NCI-H226 (cell line): ENCODE measurements at regions not wholly inside any gene's neighbourhood (a gene's known extent, or its start where the extent isn't known, plus 50 kb on each side); places are given as distances from the start of the nearest gene placed in this dataset.

Source experiments
- DNase-seq: peaks from one replicate; pipeline ENCODE4 v3.0.0-alpha.2; 2015

DNA sequence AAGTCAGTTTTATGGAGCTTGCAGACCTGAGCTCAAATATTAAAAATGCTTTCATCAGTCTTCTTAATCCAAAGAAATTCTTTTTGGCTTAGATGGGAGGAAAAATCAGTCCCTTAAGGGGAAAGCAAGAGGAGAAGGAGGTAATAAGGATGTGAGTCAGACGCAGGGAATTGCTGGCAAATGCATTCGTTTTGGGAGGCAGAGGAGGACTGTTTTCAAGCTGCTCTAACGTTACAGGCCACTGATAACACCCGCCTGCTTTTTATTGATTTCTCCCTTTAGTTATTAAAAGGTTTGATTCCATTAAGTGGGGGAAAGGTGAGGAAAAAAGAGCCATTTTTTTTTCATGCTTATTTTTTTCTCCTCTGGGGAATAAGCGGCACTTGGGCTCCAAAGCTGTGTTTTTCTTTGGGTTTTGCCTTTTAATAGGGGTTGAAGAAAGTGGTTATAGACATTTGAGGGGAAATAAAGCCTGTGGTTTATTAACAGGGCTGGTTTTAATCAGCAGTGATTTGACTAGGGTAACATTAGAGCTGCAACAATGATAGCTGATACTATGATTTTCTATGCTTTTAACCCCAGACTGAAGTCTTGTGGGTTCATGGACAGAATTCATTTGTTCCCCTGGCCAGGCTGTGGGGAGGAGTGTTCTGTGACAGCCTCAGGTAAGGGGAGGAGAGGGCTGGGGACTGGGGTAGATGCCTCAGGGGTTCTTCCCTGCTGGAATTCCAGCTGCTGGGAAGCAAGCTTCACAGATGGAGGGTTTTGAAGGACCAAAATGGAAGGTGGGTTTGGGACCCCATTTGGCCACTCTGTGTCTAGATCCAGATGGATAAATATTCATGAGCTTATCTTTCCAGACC, 225.2 kb downstream of the GAS1 start:
- DNase-seq = peak; percentile 95

DNA sequence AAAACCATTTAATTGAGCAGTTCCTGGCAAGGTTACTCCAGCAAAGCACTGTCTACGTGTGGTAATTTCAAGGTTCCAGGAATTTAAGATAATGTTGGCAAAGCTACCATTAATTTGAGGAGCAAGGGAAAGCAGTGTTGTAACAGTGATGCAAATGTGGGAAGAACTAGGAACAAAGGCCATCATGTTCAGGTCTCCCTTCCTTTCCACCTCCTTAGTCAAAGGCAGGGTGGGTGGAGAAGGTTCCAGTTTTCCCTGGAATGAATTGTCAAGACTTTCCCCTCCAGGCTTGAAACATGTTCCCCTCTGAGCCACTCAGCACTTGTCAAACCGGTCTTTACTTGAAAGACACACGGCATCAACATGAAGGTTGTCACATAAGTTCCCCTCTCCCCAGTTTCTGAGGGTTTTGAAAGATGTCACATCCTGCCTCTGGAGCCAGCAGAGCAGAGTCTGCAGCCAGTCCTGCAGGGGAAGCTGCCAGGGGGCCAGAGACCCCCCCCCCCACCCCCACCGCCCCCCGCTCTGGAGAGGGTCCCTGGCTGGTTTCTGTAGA, 226.0 kb downstream of the GAS1 start:
- DNase-seq = peak; percentile 41

DNA sequence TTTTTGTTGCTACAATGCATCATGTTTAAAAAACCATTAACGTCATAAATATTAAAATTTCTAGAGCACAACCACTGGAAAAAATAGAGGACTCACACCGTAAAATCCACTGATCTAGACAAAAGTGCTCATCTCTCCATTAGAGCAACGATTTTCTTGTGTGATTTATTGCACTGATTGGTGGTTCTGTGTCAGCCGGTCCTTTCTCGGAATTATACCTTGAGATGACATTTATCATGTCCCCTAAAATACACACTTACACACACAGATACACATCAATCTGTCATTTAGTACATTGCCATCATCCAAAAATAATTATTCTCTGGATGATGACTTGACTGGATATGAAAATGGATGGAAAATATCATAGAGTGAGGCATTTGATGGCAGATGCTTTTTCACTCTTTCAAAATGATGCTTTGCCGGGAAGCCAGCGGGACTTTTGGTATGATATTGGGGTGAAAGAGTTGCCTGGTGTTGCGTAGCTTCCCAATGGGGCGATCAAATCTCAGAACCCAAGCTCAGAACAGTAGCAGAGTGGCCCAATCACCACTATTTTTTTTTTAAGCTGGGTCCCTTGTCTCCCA, 226.6 kb downstream of the GAS1 start:
- no peak for DNase-seq

DNA sequence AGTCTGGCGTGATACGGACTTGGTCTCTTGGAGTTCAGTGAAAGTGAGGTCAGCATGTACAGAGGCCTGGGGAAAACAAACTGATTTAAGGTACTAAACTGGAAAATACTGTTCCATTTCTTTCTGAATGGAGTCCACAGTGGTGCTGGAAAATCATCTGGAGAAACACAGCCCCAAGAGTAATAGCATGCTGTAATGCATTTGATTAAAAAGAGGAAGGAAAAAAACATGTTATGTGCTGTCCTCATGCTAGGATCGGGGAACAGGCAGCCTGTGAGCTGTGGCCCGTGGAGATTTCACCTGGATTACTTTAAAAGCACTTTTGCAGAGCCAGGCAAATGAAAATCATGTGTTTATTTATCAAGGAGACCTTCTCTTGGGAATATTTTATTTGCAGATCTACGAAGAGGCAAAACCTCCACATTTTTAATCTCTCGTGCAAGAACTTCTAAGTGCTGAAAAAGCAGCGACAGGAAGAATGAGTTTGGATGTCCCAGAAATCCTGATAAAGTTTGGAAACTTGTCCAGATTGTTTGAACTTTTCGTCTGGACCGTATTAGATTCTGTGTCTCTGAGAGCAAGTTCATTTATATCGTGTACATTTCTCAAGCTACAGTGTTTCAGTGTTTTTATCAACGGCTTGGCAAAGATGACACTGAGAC, 228.8 kb downstream of the GAS1 start:
- no peak for DNase-seq

DNA sequence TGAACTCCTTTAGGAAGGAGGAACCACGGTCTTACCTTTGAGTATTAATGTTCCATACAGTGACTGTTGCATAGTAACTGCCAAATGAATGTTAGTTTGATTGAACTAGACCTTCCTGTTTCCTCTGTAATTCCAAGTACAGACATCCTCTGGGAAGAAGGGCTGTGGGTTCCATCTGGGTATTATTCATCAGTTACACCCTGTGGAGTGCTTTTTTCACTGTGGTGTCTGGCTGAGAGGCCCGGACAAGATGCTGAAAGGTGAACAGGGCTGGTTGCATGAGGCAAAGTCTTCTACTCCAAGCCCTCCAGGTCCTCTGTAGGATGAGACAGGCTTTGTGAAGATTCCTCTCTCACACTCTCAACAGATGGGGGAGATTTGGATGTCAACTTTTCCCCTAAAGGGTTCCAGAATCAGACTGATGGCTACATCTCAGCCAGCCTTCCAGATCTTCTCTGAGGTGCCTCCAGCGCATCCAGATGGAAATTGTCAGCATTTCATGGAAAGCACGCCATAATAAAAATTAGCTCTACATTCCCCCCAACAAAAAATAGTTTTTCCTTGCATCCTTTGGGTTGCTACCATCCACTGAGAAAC, 230.9 kb downstream of the GAS1 start:
- no peak for DNase-seq

DNA sequence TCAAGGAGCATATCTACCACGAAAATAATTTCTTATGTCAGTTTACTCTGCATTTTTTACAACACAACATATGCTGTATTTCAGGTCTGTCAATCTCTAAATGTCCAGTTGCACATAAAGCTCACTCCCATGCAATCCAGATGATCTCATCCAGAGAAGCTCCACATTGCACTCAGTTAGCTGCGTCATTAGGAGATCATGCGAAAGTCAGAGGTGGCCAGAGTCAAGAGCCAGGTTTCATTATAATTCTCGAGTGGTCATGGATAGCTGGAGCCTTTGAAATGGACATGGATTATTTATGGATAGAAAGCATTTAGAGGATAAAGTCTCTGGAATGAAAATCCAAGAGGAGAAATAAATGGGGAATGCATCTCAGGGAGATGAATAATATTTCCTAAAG, 232.3 kb downstream of the GAS1 start:
- DNase-seq = no peak

DNA sequence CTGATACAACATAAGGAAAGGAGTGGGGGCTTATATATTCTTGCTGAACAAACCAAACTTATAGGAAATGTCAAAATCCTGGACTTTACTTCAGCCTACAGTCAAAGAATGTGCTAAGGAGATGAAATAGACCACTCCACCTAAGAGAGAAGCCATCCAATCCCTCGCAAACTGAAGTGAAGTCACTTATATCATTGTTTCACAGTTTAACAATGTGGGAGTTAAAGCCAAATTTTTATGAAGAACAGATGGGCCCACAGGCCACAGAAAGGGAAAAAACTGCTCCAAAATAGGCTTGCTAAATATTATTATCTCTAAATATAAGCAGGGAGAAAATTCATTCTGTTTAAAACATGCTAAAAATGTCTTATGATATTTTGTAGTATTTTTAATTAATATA, 233.3 kb downstream of the GAS1 start:
- no peak for DNase-seq

DNA sequence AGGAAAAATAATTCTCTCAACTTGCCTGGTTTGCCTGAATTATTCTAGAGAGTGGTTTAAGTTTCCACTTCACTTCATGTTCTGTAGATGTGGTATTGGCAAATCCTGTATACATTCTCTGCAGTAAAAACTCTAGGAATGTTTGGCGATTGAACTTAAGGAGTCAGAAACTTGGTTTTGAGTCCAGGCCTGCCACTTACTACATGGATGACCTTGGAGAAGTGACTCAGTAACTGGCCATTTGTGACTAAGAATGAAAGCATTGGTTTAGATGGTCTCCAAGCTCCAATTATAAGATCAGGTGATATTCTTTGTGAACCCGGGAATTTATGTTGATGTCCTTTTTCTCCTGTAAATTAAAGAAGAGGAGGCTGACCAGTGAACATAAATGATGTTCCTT, 233.8 kb downstream of the GAS1 start:
- DNase-seq = no peak

DNA sequence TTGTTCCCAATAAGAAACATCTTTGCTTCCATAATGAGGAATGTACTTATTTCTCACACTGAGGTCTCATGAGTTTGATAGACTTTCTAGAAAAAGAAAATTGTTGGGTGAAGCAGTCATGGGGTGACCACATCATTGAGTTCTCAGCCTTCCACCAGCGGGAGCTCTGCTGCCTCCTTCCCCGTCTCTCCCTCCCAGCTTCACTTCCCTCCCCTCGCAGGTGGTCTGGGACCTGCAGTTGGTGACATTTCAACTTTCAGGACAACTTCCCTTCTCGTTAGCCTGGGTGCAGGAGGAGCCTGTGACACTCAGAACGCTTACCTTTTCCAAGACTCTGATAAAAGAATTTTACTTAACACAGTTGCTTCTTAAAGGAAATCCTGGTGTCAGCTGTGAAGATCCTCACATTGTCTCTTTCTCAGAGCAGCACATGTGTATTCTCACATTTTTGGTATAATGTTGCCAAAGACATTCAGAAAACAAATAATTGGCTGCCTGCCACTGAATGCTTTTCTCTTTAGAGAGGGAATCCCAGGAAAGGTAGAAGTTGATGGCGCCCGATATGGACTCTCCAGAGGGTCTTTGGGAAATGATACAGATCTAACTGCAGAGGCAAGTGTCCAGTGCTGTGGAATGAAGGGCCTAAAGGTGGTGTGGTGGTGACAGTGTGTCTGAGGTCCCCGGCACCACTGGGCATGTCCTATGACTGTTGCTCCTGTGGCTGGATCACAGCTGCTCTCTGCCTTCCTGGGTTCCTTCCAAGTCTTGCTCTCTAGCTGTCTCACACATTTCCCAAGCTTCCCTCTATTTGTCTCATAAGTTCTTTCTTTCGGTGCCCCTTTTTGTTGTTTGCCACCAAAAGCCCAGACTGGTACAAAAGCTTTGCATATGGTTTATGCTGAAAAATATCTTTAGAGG, 238.1 kb downstream of the GAS1 start:
- DNase-seq = no peak

DNA sequence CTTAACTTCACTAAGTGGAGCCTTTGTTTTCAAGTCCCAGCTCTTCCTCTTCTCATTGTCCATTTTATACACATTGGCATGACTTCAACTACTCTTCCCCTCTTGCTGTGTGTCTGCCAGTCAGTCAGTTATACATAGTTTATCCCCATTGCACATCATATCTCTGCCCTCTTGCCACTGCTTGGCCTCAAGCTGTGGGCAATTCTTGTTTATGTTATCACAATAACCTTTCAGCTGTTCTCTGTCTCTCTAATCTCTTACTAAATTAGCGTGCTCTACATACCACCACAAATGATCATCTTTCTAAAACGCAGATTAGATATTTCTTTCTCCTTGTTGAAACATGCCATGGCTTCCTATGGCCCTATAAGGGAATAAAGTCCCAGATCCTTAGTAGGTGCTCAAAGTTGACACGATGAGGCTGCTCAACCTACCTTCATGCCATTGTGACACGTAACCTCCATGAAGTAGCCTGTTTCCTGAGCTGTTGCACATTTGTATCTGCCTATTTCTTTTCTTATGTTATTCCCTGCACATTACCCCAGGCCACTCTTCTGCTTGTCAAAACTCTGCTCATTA, 239.3 kb downstream of the GAS1 start:
- DNase-seq = no peak

DNA sequence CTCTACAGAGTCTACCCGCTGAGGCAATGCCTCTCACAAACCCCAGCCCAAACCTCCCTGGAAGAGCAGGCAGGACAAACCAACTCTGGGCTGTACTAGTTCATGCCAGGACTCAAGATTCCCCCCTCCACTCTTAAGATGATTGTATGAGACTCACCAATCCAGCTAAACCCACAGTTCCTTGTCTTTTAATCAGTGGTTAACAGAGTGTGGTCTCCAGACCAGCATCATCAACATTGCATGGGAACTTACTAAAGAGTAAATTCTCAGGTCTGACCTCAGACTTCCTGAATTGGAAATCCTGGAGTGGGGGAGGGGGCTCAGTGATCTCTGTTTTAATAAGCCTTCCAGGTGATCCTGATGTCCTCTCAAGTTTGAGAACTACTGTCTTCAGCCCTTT, 240.9 kb downstream of the GAS1 start:
- DNase-seq = peak; percentile 9

DNA sequence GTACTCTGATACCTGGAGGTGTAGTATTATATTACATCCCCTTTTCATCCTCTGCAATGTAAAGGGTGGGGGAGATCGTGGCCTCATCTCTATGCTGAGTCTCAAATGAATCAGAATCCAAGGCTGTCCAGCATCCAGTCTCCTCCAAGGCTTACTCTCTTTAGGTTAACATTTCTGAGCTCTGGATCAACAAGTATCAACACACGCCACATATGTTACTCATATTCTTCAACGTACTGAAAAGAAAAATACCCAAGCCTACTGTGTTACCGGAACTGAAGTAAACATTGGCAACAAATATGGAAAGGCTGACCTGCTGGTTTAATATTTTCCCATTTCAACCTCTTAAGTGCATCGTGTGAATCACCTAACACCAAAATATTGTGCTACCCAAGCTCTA, 241.8 kb downstream of the GAS1 start:
- no peak for DNase-seq

DNA sequence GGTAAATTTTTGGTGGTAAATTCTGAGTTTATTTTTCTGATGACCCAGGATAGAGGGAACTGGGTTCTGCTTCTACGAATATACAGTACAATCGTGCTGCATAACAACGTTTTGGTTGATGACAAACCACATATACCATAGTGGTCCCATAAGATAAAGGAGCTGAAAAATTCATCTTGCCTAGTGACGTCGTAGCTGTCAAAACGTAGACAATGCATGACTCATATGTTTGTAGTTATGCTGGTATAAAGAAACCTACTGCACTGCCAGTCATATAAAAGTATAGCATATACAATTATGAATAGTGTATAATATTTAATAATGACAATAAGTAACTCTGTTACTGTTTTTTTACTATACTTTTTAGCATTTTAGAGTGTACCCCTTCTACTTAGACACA, 244.0 kb downstream of the GAS1 start:
- peak; percentile 31 for DNase-seq

DNA sequence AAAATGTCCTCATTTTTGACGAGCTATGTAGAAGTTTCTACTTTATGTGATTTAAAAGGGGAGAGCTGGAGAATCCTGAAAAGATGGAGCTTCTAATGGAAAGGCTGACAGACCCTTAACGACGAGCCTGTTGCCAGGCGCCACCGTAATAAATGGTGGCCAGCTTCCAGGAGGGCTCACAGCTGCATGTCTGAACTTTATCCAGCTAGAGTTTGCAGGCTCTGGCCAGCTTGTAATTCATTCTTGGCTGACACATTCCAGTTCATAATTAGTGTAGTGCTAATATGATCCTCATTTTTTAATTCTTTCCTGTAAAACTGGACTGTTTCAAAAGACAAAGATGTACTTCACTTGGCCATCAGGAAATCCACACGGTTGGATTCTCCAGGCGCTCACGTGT, 246.7 kb downstream of the GAS1 start:
- no peak for DNase-seq

DNA sequence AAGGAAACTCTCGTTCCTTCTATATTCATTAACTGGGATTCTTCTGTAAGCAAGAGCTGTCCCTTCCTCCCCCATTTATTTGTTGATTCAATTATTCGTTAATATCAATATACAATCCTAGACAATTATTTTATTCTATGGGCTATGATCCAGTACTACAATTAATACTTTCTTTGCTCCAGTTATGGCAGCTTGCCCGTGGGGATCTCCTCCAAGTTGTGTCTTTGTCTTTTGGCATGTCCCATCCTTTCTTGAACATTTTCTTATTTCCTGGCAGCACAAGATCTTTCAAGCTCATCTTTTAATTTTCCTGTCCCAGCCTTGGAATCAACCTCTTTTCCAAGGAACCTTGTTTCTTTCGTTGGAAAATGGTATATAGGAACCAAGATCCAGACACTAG, 249.3 kb downstream of the GAS1 start:
- no peak for DNase-seq

DNA sequence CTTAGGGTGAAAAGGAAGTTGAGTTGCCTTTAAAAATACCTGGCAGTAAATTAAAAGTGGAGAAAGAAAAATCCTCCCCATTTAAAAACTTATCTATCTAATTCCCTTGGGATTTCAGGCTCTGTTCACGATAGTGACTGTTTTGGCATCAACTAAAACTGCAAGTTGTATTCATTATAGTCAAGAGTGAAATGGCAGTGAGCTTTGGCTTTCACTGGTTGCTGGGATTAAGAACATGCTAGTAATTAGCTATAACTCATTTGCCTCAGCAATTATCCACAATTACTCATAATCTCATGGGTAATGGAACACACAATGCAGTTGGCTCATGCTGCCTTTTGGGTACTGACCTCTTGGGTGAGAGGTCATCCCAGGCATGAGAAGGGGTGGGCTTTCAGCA, 250.1 kb downstream of the GAS1 start:
- no peak for DNase-seq

DNA sequence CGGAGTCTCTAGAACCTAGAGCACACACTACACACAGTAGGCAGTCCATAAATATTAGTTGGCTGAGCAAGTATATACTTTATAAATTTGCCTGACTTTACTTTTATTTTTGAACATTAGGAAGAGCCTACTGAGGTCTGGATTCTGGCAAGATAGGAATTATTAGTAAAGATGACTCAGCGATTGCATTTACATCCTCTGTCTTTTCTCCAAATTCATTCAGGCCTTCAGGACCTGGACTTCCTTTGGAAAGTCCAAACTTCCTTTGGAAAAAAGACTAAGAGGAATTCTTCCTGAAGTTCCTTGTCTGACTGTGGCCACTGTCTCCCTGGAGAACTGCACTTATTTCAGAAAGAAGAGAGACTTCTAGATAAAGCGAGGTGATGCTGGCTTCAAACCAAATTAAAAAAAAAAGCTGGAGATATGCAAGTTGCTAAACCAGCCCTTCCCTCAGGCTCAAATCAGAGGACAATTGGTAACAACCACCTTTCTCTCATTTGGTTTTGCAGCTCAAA, 251.3 kb downstream of the GAS1 start:
- peak; percentile 30 for DNase-seq

DNA sequence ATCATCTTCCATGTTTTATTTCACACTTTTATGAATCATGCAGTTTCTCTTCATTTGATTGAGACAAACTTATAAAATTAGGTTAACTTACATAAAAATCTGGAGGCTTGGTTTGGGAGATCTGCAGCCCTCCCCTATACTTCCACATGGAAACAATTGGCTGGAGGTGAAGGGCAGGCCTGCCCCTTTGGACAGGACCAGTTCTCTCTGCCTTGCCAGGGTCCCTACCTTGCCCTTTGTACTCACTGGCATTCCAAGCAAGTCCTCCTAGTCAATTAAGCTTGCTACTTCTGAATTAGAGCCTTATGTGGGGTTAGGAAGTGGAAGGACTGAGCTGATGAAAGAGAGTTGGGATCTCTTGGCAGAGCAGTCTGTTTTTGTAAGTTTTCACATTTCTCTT, 257.3 kb downstream of the GAS1 start:
- no peak for DNase-seq

DNA sequence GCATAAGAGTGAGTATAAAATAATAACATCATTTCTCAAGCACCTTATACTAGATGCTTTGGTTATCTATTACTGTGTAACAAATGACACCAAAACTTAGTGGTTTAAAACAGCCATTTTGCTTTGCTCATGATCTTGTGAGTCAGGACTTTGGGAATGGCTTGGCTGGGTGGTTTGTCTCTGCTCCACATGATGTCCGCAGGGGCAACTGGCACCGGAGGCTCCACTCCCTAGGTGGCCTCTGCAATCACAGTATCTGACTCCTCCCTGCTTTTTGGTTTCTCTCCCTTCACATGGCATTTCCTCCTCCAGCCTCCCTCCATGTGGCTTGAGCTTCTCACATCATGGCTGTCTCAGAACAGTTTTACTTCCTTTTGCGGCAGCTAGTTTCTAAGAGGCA, 259.5 kb downstream of the GAS1 start:
- DNase-seq = peak; percentile 41

DNA sequence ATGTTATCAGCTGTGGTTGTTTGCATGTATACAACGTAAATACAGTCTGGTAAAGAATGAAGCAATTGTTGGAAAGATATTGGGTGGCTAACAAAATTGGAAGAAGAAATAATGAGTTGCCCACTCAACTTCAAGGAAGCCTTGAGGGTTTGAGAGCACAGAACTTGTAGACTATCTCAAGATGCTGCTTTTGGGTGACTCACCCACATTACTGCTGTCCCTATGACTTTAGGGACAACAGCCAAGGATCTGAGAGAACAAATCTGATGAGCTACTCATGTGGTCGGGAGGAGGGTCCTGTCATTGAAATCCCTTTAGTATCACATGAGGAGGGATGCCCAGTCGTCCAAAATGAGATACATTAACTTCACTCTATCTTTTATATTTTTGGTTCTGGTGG, 261.8 kb downstream of the GAS1 start:
- DNase-seq = no peak

DNA sequence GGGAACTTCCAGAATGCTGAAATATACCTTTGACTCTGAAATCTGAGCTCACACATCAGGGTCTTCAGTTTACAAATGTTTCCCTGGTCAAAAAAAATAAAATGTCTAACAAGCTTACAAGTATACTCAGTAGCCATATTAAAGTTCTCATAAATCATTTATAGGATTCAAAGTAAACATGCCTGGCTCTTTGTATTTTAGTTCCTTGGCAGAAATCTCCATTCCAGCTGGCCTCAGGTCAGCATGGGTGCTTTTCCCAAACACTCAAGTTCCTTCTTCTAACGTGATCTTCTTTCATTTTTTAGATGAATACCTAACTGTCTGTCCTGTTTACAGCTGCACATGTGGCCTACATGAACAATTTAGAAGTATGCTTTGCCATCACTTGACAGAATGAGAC, 263.2 kb downstream of the GAS1 start:
- DNase-seq = no peak

DNA sequence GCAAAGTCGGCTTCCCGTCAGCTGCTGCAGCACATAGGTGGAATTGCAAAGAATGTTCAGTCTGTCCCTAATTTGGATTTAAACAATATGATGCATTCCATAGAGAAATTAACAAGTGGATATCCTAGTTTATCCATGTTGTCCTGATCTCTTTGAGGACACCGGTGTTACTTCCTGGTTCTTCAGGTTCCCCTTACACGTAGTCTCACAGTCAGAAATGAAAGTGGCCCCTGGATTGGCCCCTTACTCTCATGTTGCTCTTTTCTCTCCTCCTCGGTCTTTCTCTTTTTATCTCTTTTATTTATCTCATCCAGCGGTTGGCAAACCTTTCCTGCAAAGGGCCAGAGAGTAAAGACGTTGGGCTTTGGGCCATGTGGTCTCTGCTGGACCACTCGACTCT, 265.1 kb downstream of the GAS1 start:
- DNase-seq = no peak
